Gastrocnemius medialis (tissue), 4 donors: ENCODE measurements at regions not wholly inside any gene's neighbourhood (a gene's known extent, or its start where the extent isn't known, plus 50 kb on each side); places are given as distances from the start of the nearest gene placed in this dataset.

Experiments
- POLR2A ChIP-seq, 2 donors: fragments of 450-650 bp; IDR thresholded peaks; one replicate each; pipeline ENCODE4 v1.6.1; 2017; ENCODE audit warnings: antibody characterized with exemption in 2 of 2, mild to moderate bottlenecking in 2 of 2, moderate library complexity in 2 of 2
- TF ChIP-seq, protein P1 (sequence below), 5 experiments: fragments of 450-650 bp in 3 of 5; fragments of 200-600 bp in 2 of 5; sonication (generic) in 2 of 5; IDR thresholded peaks in 4 of 5; conservative IDR thresholded peaks in 1 of 5; 1 replicate in 4 of 5; 2 replicates in 1 of 5; pipeline ENCODE4 v1.5.1; 2016 to 2019; ENCODE audit warnings: antibody characterized with exemption in 5 of 5, mild to moderate bottlenecking in 3 of 5, moderate library complexity in 3 of 5

DNA sequence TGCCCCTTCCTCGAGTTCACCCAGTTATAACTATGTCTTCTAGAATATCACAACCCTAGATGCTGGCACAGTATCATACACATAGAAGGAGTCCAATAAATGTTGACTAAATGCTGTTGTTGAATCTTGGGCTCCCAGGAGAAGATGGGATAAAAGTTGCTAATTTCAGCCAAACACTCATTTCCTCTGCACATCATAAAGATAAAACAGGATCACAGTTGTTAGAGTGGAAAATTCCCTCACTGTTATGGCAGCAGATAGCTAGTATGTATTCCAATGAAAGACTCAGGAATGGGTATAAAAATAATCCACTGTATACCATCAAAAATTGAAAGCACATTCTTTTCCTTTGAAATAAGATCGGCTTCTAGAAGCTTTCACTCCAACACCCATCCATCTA is 294.9 kb upstream of the TSHZ2 start:
- TF ChIP-seq, protein P1, sequence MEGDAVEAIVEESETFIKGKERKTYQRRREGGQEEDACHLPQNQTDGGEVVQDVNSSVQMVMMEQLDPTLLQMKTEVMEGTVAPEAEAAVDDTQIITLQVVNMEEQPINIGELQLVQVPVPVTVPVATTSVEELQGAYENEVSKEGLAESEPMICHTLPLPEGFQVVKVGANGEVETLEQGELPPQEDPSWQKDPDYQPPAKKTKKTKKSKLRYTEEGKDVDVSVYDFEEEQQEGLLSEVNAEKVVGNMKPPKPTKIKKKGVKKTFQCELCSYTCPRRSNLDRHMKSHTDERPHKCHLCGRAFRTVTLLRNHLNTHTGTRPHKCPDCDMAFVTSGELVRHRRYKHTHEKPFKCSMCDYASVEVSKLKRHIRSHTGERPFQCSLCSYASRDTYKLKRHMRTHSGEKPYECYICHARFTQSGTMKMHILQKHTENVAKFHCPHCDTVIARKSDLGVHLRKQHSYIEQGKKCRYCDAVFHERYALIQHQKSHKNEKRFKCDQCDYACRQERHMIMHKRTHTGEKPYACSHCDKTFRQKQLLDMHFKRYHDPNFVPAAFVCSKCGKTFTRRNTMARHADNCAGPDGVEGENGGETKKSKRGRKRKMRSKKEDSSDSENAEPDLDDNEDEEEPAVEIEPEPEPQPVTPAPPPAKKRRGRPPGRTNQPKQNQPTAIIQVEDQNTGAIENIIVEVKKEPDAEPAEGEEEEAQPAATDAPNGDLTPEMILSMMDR (IDR thresholded peaks at IDR 0.05 in 4 of 5, conservative IDR thresholded peaks at IDR 0.05 in 1 of 5) = no peak
- TF ChIP-seq POLR2A (IDR thresholded peaks at IDR 0.05) = no peak
